HG02981 (cell line): ENCODE measurements at regions not wholly inside any gene's neighbourhood (a gene's known extent, or its start where the extent isn't known, plus 50 kb on each side); places are given as distances from the start of the nearest gene placed in this dataset.
"Not testable (repeated sequence)": the region's sequence is repeated elsewhere in the genome, so short reads cannot be mapped to it uniquely, and the experiment has no call there.

Source experiments
- ATAC-seq: cut with Tn5 transposase; IDR thresholded peaks from one replicate; pipeline ENCODE4 v1.9.1; 2021; ENCODE audit warnings: mild to moderate bottlenecking, moderate library complexity; ENCODE audit not compliant: unreplicated experiment

DNA sequence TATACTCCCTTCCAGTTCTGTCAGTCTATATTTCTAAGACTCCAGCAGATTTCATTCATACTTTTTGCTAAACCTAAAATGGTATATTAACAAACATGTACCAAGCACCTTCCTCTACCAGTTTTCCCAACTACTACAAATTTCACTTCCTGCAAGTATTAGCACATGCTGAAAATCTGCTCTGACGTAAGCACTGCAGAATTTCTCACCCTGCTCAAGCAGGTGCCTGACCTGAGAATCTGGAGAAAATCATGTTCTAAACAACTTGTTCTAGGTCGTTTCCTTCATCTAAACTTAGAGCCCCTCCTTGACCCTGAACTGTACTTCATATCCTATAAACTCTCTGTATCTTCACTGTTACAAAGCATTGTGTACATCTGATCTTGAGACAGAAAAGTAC lies 380.7 kb upstream of the NOCT start:
- ATAC-seq, result no peak

DNA sequence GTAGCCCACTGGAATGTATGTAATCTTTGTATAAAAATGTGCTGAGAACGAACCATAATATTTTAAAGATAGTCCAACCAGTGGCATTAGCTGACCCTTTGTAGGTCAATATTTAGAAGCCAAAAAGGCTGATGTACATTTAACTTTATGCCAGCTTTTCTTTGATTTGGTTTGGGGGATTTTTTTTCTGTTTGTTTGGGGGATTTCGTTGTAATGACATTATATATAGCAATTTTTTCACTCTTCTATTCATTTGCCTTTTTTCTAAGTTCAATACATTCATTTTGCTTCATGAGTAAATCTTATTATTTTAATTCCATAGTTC lies 382.0 kb upstream of the NOCT start:
- no peak for ATAC-seq

DNA sequence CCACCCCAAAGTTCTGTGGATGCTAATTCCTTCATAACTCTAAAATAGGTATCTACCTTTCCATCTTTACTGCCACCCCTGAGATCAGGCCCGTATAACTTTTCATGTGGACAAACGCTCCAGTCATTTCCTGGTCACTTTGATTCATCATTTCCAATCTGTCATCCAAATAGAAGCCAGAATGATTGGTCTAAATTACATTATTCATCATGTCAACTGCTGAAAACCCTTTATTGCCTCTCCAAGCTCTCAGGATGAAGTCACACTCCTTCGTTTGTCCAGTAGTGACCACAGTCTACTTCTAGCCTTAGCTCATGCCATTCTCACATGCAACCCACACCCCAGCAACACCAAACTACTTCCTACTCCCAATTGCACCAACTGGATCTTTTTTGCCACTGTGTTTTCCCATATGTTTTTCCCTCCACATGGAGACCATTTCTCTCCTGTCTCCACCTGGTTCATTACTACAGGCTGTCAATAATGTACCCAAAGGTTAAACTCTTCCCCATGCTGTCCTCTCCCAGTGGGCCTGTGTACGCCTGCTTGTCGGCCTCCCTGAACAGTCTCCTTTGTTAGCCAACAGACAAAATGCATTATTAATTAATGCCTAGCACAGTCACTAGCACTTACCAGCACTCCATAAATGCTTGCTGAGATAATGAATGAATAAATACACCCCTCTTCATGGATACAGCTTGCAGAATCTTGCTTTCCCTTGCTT lies 382.6 kb upstream of the NOCT start:
- no peak for ATAC-seq

DNA sequence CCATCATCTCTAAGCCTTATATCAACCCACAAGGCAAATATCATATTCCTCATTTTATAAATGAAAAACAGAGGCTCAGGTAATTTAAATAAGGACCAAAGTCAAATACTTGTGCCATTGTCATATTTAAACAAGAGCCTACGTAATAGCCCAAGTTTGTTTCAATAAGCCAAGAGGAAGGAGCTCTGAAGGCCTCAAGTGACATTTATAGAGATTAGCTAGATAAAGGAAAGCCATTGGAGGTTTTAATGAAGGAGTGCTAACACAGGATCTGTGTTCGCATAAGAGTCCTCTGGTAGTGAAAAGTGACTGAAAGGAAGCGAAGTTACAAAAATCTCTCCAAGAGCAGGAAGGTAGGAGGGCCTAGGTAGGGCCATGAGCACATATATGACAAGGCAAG lies 384.9 kb upstream of the NOCT start:
- no peak for ATAC-seq

DNA sequence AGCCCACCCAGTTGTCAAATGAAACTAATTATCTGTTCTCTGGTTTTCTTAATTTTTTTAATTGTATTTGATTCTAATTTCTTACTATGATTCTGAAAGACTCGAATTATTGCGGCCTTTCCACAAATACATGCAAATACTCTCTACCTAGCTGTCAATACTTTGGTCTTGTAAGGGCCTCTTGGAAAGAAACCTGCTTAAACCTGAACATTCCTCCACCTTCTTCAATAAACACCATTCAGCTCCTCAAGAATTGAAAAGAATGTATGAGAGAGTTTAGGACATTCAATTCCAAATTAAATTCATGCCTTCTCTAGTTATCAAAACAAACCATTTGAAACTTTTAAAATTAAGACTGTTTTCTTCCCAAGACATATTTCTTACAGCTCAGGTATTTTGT lies 385.9 kb upstream of the NOCT start:
- no peak for ATAC-seq

DNA sequence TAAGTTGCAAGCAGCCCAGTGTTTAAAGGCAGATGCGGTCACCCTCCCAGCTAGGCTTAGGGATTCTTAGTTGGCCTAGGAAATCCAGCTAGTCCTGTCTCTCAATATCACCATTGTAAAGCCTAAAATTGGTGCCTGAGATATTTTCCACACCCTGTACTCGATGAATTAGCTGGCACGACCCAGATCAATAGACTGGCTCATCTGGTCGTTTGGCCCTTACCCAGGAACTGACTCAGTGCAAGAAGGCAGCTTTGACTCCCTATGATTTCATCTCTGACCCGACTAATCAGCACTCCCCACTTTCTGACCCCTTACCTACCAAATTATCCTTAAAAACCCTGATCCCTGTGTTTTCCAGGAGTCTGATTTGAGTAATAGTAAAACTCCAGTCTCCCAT lies 384.9 kb upstream of the SLC7A11 start:
- no peak for ATAC-seq

DNA sequence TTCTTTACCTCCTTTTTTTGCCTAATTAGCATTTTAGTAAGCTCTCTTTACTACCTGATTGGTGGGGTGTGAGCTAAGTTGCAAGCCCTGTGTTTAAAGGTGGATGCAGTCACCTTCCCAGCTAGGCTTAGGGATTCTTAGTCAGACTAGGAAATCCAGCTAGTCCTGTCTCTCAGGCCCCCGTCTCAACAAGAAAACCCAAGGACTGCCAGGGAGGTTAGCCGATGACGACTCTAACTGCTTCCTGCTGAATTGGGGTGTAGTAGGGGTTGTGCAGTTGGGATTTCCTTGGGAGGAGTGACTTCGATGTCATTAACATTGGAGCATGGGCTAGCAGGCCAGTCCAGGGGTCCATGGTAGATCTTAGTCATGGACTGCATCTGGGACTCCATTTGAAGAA lies 380.2 kb upstream of the SLC7A11 start:
- ATAC-seq, result not testable (repeated sequence)

DNA sequence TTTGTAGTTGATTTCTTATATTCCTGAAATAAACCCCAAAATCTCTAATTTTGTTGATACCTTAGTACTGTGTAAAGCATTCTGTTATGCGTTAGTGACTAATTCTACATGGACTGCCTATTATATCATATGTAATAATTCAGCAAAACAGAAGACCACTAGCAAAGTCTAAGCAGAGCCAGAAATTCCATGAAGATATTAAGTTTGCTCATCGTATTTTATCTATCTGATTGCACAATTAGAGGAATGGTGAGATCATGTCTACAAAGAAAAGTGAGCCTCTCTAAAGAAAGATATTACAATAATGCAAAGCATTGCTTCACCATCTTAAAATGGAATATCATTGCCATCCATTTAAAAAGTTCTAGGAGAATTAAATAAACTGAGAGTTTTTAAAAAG lies 374.6 kb upstream of the SLC7A11 start:
- no peak for ATAC-seq

DNA sequence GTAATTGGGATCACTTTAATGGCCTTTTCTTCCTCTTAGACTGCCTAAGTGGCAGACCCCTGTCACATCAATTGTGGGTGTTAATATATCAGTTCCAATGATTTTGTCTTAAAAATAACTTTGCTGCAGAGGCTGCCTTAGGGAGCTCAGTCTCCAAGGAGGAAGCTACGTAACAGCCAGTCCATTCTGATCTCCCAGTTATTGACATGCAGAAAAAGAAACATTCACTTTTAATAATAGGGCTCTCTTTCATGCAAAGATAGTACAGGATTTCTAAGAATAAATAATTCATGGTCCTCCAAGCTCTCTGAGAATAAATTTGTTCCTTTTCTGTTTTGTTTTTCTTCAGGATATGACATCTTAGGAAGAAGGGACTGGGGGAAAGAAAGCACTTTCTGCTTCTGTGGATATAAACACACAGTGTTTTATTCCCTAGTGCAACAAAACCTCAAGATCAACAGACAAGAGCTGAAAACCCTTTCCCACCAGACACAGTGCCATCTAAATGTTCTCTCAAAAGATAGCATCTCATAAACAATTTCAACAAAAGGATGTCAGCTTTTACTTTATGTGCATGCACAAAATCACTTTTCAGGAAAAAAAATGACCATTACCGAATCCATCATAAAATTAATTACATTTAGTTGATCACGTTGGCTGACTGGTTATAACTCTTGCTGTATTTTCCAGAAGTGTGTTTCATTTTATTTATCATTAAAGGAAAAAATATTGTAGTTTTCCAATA lies 372.4 kb upstream of the SLC7A11 start:
- no peak for ATAC-seq

DNA sequence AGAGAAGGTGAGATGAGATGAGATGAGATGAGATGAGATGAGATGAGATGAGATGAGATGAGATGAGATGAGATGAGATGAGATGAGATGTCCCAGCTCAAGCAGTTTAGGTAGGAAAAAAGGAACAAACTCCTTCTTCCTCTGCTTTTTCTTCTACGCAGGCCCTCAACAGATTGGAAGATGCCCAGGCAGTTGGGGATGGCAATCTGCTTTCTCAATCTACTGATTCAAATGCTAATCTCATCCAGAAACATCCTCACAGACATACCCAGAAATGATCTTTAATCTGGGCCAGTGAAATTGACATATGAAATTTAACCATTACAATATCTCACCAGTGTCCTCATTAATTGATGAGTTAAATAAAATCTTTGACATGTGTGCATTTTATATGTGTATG lies 370.3 kb upstream of the SLC7A11 start:
- no peak for ATAC-seq

DNA sequence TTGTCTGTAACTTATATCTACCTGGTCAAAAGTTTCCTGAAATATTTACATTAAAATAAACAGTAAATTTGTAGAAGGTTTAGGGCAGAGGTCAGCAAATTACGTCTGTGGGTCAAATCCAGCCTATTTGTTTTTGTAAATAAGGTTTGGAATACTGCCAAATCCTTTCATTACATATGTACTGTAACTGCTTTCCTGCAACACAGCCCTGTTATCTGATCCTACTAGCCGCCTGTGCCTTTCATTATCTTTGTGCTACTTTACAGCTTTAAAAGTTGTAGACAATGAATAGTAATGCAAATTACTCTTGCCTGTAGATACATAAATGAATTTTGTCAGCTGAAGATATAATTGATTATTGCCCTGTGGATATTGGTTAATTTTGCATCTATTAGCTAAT lies 369.6 kb upstream of the SLC7A11 start:
- no peak for ATAC-seq

DNA sequence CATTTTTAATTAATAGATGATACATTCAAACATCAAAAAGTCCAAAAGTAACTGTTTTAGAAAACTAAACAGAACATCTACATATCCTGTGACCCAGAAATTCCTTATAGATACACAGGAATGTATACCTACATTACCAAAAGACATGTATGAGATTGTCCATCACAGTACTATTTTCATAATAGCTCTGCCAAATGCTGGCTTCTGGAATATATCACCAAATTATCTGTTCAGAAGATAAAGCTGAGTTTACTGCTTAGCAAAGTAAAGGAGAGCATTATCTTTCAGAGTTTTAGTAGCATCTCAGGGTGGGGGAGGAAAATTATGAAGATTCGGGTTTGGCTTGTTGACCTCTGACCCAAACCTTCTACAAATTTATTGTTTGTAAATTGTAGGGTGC lies 368.9 kb upstream of the SLC7A11 start:
- ATAC-seq, result no peak

DNA sequence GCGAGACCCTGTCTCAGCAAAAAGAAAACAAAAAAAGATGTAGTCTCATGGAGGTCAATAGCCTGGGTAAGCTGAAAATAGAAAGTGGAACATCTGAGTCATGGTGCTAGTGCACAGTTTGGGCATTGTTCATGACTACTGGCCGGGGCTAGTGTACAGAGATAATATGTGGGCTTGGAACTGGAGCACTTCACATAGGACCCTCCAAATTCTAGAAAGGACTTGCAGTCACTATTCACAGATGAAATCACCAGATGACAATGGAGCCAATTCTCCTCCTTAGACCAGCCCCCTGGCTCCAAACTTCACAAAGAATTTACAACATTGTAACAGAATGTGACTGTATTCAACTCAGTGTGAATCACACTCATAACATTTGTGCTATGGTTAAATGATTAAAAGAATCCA lies 367.8 kb upstream of the SLC7A11 start:
- no peak for ATAC-seq

DNA sequence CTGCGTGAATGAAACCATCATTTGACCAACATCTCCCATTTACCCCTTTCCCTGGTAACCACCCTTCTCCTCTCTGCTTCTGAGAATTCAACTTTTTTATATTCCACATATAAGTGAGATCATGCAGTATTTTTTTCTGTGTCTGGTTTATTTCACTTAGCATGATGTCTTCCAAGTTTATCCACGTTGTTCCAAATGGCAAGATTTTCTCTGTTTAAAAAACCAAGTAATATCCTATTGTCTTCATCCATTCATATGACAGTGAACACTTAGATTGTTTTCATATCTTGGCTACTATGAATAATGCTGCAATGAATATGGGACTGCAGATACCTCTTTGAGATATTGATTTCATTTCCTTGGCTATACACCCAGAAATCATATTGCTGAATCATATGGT lies 362.4 kb upstream of the SLC7A11 start:
- no peak for ATAC-seq

DNA sequence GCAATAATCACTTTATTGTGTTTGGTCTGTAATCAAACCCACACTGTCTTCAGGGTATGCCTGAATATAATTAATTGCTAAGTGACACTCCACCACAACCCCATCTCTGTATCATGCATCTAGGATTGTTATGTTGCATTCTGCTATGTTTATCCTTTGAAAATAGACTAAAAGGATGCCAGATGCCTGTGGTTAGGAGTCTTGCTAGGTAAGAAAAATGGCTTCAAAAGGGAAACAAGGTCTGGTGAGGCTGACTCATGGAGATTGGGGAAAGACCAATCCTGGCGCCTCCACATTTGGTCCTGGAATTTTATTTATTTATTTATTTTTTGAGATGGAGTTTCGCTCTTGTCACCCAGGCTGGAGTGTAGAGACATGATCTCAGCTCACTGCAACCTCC lies 360.5 kb upstream of the SLC7A11 start:
- ATAC-seq, result no peak

DNA sequence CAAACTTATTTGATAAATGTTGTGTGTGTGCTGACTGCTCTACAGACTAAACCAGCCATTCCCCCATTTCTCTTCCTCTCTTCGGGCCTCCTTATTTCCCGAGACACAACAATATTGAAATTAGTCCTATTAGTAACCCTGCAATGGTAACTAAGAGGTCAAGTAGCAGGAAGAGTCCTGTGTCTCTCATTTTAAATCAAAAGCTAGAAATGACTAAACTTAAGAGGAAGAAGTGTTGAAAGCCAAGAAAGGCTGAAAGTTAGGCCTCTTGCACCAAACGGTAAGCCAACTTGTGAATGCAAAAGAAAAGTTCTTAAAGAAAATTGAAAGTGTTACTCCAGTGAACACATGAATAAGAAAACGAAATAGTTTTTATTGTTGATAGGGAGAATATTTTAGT lies 357.8 kb upstream of the SLC7A11 start:
- no peak for ATAC-seq

DNA sequence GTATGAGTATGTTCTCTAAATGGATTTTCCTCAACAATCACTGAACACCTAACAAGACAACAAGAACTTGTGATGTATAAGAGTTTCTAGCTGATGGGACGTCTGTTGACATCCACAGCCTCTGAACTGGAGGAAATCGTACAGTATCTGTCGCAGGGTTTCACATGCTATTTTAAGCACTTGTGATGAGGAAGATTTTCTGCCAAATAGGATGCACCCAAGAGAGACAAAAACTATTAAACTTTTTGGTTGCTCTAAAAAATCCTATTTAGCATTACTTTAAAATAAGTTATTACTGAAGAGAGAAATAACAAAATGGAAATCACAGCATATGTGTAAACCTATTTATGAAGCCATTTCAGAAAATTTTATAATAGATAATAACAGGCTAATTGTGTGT lies 356.1 kb upstream of the SLC7A11 start:
- no peak for ATAC-seq

DNA sequence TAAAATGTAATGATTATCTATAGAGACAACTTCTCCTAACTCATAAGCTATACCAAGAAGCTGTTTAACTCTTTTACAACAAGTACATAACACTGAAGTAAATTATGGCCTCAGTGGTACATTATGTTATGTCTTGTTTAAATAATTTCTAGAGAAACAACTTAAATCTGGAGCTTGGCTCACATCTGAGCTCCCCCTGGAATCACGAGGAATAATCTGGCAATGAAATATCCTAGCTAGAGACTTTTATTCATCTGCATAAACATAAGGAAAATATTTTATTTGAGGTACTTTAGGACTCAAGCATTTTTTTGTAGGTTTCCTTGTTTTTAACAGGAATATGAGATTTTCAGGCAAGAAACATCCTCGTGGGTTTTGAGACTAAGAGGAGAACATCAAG lies 354.7 kb upstream of the SLC7A11 start:
- ATAC-seq, result no peak

DNA sequence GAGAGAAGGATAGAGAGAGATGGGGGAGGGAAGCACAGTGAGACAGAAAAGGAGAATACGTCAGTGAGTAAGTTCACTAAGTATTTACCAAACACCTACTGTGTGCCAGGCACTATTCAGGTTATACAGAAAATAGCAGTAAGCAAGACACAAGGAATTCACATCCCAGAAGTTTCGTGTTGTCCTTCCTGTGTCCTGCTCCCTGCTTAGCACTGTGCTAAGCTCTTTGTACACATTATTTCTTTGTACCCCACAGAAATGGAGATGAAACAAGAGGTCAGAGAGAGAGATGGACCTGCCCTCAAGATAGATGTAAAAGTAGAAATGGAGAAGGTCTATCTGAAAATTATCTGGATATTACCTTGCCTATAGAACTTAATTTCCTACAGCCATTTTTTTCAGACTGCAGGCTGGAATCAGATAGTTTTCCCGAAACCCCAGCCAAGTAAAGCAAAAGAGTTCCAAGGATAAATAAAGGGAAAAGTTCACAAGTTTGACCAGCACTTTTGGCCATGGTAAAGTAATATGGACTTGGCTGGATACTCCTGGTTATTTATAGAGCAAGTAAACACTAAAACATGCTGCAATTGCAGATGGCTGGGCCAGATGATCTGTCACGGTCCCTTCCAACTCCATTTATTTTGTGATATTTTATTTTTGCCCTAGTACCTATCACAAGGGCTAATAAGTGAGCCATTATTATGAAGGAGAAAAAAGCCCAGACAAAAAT lies 353.7 kb upstream of the SLC7A11 start:
- ATAC-seq, result no peak

DNA sequence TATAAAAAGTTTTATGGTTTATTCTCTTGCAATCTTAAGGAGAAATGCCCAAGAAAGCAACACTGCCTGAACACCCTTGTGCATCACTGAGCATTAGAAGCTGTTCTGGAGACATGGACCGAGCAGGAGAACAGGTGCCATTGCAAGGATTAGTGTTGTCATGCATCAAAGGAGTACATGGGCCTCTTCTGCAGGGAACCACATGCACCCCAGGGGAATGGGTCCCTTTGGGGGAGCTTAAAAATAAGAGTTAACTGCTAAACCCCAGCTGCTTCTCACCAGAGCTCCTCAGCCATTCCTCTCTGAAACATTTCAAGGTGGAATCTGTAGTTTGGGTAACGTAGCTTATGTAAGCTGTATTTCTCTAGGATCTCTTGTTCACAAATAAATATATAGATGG lies 353.0 kb upstream of the SLC7A11 start:
- no peak for ATAC-seq

DNA sequence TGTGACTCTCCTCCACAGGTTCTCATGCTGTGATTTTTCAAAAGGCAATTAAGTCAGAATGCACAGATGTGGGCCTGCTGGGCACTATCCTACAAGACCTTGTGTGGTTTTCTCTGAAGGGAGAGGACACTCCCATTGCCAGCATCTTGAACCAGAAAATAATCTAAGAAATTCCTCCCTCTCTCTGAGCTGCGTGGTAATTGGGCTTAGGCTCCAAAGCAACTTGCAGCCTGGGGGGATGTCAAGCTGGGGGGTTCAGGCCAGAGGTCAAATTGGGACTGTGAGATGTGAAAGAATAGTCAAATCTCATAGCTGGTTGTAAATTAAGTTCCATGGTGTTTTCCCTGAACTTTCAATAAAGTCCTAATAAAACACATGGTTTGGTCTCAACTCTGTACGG lies 350.6 kb upstream of the SLC7A11 start:
- ATAC-seq, result no peak

DNA sequence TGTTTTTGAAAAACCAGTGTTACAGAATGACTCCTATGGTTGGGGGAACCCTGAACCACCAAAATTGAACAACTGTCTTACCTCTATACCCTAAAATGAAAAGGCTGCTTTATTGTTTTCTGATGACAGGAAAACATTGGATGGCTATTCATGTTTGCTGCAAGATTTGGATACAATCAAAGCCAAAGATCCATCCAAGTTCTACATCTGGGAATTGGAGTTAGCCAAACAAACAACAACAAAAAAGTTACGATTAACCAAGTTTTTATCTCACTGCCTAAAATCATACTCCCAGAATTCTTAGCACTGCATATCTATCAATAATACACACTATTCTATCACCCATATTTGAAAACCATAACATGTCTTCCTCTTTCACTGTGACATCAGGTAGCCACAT lies 349.7 kb upstream of the SLC7A11 start:
- no peak for ATAC-seq
